Ishikawa (cell line): ENCODE measurements at regions not wholly inside any gene's neighbourhood (a gene's known extent, or its start where the extent isn't known, plus 50 kb on each side); places are given as distances from the start of the nearest gene placed in this dataset.

Source experiments
- CEBPB ChIP-seq: IDR thresholded peaks from 2 replicates; pipeline ENCODE4 v1.6.1; 2012
- CREB1 ChIP-seq: IDR thresholded peaks from 2 replicates; pipeline ENCODE4 v1.6.1; 2012; ENCODE audit warnings: low read depth
- EGR1 ChIP-seq: IDR thresholded peaks from 2 replicates; pipeline ENCODE4 v1.6.1; 2012
- EP300 ChIP-seq: IDR thresholded peaks from 2 replicates; pipeline ENCODE4 v1.6.1; 2012; ENCODE audit warnings: borderline replicate concordance
- FOXM1 ChIP-seq: IDR thresholded peaks from 2 replicates; pipeline ENCODE4 v1.6.1; 2012; ENCODE audit warnings: low read depth, borderline replicate concordance
- MAX ChIP-seq: IDR thresholded peaks from 2 replicates; pipeline ENCODE4 v1.6.1; 2012
- NFIC ChIP-seq: IDR thresholded peaks from 2 replicates; pipeline ENCODE4 v1.6.1; 2012
- RAD21 ChIP-seq: IDR thresholded peaks from 2 replicates; pipeline ENCODE4 v1.6.1; 2012; ENCODE audit warnings: low read depth
- REST ChIP-seq: IDR thresholded peaks from 2 replicates; pipeline ENCODE4 v1.6.1; 2012; ENCODE audit warnings: low read depth, mild to moderate bottlenecking
- TAF1 ChIP-seq: IDR thresholded peaks from 2 replicates; pipeline ENCODE4 v1.6.1; 2012; ENCODE audit warnings: low read depth, mild to moderate bottlenecking
- TCF12 ChIP-seq: IDR thresholded peaks from 2 replicates; pipeline ENCODE4 v1.6.1; 2012; ENCODE audit warnings: low read depth
- TEAD4 ChIP-seq: IDR thresholded peaks from 2 replicates; pipeline ENCODE4 v1.6.1; 2012
- USF1 ChIP-seq: IDR thresholded peaks from 2 replicates; pipeline ENCODE4 v1.6.1; 2012
- YY1 ChIP-seq: IDR thresholded peaks from 2 replicates; pipeline ENCODE4 v1.6.1; 2012; ENCODE audit warnings: low read depth
- ZBTB7A ChIP-seq: IDR thresholded peaks from 2 replicates; pipeline ENCODE4 v1.6.1; 2012; ENCODE audit warnings: low read depth

- TF ChIP-seq CREB1: no peak
- no peak for TF ChIP-seq ZBTB7A
- no peak for TF ChIP-seq USF1
- TF ChIP-seq TCF12: no peak
- TF ChIP-seq RAD21: no peak
- TF ChIP-seq EP300: no peak
Measured at GRCh38 chr6:27020553-27020880, 227.0 kb upstream of the PRSS16 start.

- no peak for TF ChIP-seq FOXM1
- no peak for TF ChIP-seq TEAD4
- no peak for TF ChIP-seq USF1
- no peak for TF ChIP-seq EGR1
- no peak for TF ChIP-seq EP300
- TF ChIP-seq ZBTB7A: no peak
Measured at GRCh38 chr6:27023664-27024063, 223.8 kb upstream of the PRSS16 start.

GRCh38 chr6:27025351-27025750, 222.2 kb upstream of the PRSS16 start:
- TF ChIP-seq EGR1 (no peak), NFIC (no peak), EP300 (no peak), TCF12 (no peak), YY1 (no peak), TAF1 (no peak)

GRCh38 chr6:27026361-27026760, 221.1 kb upstream of the PRSS16 start:
- TF ChIP-seq YY1: no peak
- TF ChIP-seq RAD21: no peak

- TF ChIP-seq EGR1 (no peak), ZBTB7A (no peak), TCF12 (no peak), CEBPB (no peak), USF1 (no peak), REST (no peak), FOXM1 (no peak), MAX (no peak), YY1 (no peak), TAF1 (no peak), EP300 (no peak), NFIC (no peak), TEAD4 (no peak), RAD21 (no peak), CREB1 (no peak)
Measured at GRCh38 chr6:27031302-27031701, 216.2 kb upstream of the PRSS16 start.

- TF ChIP-seq ZBTB7A: no peak
- TF ChIP-seq NFIC: no peak
- TF ChIP-seq YY1: no peak
- no peak for TF ChIP-seq TAF1
- no peak for TF ChIP-seq EGR1
- no peak for TF ChIP-seq USF1
- TF ChIP-seq TCF12: no peak
- TF ChIP-seq CEBPB: no peak
- no peak for TF ChIP-seq RAD21
- TF ChIP-seq CREB1: no peak
- no peak for TF ChIP-seq MAX
- TF ChIP-seq TEAD4: no peak
- no peak for TF ChIP-seq EP300
Measured at GRCh38 chr6:27038498-27038897, 209.0 kb upstream of the PRSS16 start.

GRCh38 chr6:27040244-27041042, 207.1 kb upstream of the PRSS16 start:
- TF ChIP-seq EP300 (no peak), CREB1 (no peak), RAD21 (no peak), TAF1 (no peak), ZBTB7A (no peak), CEBPB (no peak), EGR1 (no peak), YY1 (no peak), FOXM1 (no peak), USF1 (no peak), TCF12 (no peak), MAX (no peak), NFIC (no peak), REST (no peak), TEAD4 (no peak)
